HG03575 (cell line): ENCODE measurements at regions not wholly inside any gene's neighbourhood (a gene's known extent, or its start where the extent isn't known, plus 50 kb on each side); places are given as distances from the start of the nearest gene placed in this dataset.
A peak's percentile ranks its signal among the peaks of the same experiment; 100 is the strongest.
"Not testable (repeated sequence)": the region's sequence is repeated elsewhere in the genome, so short reads cannot be mapped to it uniquely, and the experiment has no call there.

Experiments
- ATAC-seq: cut with Tn5 transposase; IDR thresholded peaks from one replicate; pipeline ENCODE4 v1.9.1; 2021; ENCODE audit not compliant: unreplicated experiment, insufficient number of reproducible peaks, low FRiP score; ENCODE audit errors: extremely low read depth

GRCh38 chr20:26003959-26004358, 307.3 kb upstream of the ZNF337 start:
- ATAC-seq, result not testable (repeated sequence)

GRCh38 chr20:25997367-25998038, 300.9 kb upstream of the ZNF337 start:
- ATAC-seq, result not testable (repeated sequence)

GRCh38 chr20:25992146-25992545, 295.5 kb upstream of the ZNF337 start:
- ATAC-seq, result no peak

- no peak for ATAC-seq
Observed at GRCh38 chr20:25991756-25992130, 295.1 kb upstream of the ZNF337 start.

GRCh38 chr20:25991051-25991755, 294.6 kb upstream of the ZNF337 start:
- no peak for ATAC-seq

GRCh38 chr20:25989686-25990085, 293.0 kb upstream of the ZNF337 start:
- ATAC-seq, result not testable (repeated sequence)

- ATAC-seq, result no peak
Observed at GRCh38 chr20:25989196-25989595, 292.5 kb upstream of the ZNF337 start.

- ATAC-seq, result not testable (repeated sequence)
Observed at GRCh38 chr20:25987928-25988560, 291.4 kb upstream of the ZNF337 start.

- ATAC-seq, result peak; percentile 75
Observed at GRCh38 chr20:25987073-25987927, 290.6 kb upstream of the ZNF337 start.

GRCh38 chr20:25985597-25985996, 288.9 kb upstream of the ZNF337 start:
- ATAC-seq, result no peak

- no peak for ATAC-seq
Observed at GRCh38 chr20:25984933-25985332, 288.3 kb upstream of the ZNF337 start.

GRCh38 chr20:25982701-25983100, 286.0 kb upstream of the ZNF337 start:
- ATAC-seq, result not testable (repeated sequence)

- ATAC-seq, result not testable (repeated sequence)
Observed at GRCh38 chr20:25978450-25979190, 282.0 kb upstream of the ZNF337 start.

GRCh38 chr20:25975816-25976215, 279.2 kb upstream of the ZNF337 start:
- ATAC-seq, result not testable (repeated sequence)

GRCh38 chr20:25965203-25965602, 268.6 kb upstream of the ZNF337 start:
- not testable (repeated sequence) for ATAC-seq

GRCh38 chr20:25953876-25954275, 257.2 kb upstream of the ZNF337 start:
- ATAC-seq, result not testable (repeated sequence)

GRCh38 chr20:25935230-25935629, 238.6 kb upstream of the ZNF337 start:
- not testable (repeated sequence) for ATAC-seq

GRCh38 chr20:25932806-25933205, 236.2 kb upstream of the ZNF337 start:
- ATAC-seq, result not testable (repeated sequence)
